HG02763 (cell line): ENCODE measurements at regions not wholly inside any gene's neighbourhood (a gene's known extent, or its start where the extent isn't known, plus 50 kb on each side); places are given as distances from the start of the nearest gene placed in this dataset.
"Not testable (repeated sequence)": the region's sequence is repeated elsewhere in the genome, so short reads cannot be mapped to it uniquely, and the experiment has no call there.

Experiments
- ATAC-seq: cut with Tn5 transposase; IDR thresholded peaks from one replicate; pipeline ENCODE4 v1.9.1; 2021; ENCODE audit warnings: mild to moderate bottlenecking, moderate library complexity; ENCODE audit not compliant: unreplicated experiment

DNA sequence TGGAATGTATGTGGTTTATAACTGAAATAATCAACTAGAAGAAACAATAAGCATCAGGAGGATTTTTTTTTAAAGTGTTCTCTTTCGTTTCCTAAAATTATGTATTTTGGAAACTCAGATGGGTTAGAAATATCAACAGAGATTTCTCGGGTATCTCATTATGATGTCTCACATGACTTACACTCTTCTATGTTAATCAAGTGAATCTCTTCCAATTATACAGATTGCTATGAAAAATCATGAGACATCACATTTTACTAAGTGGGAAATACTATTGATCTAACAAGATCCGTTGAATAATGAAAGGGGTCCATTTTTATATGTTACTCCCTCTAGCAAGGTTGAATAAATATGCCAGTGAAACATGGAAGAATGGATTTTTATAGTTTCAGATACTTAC lies 54.7 kb upstream of the NRIP1 start:
- no peak for ATAC-seq

- no peak for ATAC-seq
Observed at GRCh38 chr21:15121097-15121654, 56.4 kb upstream of the NRIP1 start.

DNA sequence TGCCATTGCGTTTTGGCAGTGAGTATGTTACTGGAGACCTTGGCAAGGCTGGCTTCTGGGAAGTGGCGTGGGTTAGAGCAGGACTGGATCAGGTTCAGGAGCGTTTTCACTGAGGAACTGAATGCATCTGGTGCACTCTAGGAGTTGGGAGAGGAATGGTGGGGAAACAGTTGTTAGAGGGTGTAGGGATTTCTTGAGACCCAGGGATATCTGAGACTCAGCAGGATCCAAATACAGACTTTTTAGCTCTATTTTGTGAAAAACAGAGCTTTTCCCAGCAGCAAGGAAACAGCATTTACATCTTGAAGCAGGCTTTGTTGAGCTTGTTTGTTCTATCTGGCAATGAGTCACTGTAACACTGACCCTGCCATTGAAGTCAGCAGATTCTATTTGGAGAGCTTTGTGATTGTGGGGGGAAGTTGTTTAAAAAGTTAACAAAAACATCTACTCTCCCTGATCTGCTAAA lies 56.9 kb upstream of the NRIP1 start:
- ATAC-seq: no peak

DNA sequence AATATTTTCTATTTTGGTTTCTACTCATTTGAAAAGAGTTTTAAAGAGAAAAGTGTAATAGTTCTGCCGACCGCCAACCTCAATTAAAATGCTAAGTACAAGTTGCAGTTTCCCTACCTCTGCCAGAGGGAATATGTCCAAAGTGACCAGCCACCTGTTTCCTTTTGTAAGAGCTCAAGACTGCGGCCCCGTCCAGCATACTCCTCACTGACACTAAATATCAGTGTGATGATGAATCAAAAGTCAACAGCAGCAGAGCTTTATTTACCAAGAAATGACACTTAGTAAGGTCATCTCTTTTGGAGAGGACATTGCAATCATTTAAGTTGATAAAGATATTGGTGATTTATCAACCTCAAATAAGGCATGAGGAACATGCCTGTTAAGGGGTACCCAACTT lies 57.4 kb upstream of the NRIP1 start:
- ATAC-seq: no peak

- ATAC-seq: no peak
Observed at GRCh38 chr21:15124731-15125130, 59.9 kb upstream of the NRIP1 start.

DNA sequence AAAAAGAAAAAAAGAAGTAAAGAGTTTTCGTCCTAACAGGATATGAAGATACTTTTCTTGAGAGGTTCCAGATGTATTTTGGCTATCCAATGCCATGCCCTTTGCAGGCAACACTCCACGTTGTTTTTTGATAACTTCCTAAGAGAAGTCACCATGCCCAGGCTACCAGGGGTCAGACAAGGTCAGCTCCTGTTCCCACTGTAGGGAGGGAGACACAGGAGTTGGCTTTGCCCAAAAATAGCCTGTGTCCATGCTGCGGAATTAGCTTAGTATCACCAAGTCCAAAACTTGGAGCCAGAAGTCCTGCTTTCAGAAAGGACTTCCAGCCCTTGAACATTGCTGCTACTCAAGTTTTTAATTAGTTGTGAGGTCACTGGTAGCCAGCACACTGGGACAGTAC lies 62.1 kb upstream of the NRIP1 start:
- no peak for ATAC-seq

GRCh38 chr21:15127437-15127836 lies 62.6 kb upstream of the NRIP1 start:
- no peak for ATAC-seq

GRCh38 chr21:15128267-15128666 lies 63.5 kb upstream of the NRIP1 start:
- no peak for ATAC-seq

DNA sequence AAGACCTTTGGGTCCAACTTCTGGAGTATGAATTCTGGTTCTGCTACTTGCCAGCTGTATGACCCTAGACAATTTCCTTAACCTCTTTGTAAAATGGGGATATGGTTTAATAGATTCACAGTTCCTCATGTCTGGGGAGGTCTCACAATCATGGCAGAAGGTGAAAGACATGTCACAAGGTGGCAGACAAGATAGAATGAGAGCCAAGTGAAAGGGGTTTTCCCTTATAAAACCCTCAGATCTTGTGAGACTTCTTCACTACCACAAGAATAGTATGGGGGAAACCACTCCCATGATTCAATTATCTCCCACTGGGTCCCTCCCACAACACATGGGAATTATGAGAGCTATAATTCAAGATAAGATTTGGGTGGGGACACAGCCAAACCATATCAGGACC lies 63.9 kb upstream of the NRIP1 start:
- ATAC-seq: not testable (repeated sequence)

- no peak for ATAC-seq
Observed at GRCh38 chr21:15130326-15130725, 65.5 kb upstream of the NRIP1 start.

GRCh38 chr21:15130751-15131150 lies 66.0 kb upstream of the NRIP1 start:
- ATAC-seq: no peak

DNA sequence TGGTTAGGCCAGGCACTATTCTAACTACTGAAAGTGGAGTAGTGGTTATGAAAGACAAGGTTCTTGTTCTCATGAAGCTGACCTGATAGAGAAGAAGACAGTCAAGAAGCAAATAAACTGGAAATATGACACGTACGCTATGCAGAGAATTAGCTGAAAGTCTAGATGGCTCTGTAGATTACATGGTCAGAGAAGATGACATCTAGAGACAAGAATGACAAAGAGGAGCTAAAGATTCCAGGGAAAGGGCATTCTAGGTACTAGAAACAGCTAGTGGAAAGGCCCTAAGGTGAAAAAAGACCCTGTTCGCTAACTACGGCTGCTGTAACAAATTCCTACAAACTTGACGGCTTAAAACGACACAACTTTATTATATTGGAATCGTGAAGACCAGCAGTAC lies 68.0 kb upstream of the NRIP1 start:
- no peak for ATAC-seq

DNA sequence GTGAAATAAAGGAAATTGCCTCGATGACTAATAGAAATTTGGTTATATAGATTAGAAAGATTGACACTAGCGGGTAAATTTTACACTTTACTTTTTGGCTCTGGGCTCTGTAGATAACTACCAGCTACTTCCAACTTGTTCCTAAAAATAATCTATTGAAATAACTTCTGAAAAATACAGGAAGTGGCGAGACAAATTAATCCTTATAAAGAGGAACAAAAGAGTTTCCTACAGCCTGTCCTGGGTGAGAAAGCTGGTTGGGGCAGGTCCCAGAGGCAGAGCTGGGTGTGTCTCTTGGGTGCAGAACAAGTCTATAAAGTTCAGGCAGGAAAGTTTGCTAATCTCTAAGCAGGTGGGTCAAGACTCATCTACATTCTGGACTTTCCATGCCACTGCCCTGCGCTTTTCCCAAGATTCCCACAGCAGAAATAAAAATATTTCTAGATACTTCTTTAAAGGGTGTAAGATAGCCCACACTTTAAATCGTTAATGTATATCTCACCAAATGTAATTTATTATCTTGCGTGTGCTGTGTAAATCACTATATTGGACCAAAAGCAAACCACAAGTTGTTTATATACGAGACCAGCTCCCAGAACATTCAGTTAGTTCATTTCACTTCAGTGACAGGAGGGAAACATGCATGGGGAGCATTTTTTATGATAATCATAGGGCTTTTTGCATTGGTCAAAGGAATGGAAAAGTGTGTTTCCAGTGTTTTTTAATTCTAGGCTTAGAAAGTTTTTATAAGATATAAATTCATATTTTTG lies 70.1 kb upstream of the NRIP1 start:
- ATAC-seq: no peak

GRCh38 chr21:15135867-15136629 lies 71.2 kb upstream of the NRIP1 start:
- ATAC-seq: no peak

DNA sequence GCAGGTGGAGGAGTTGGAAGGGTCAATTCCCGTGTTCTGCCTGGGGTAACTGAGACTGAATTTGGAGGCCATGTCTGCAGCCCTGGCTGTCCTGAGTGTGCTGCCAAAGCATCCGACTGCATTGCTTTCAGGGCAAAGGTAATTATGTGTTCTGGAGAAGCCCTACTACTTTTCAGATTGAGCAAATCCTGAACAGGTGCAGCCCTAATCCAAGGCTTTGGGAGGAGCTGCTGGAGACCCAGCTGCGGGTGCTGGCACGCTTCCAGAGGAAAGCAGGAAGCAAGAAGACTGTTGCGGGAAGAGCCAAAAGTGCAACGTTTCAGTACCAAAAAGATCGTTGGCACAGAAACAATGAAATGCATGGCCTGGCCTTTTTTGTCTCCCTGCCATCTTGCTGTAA lies 73.7 kb upstream of the NRIP1 start:
- ATAC-seq: no peak

- ATAC-seq: no peak
Observed at GRCh38 chr21:15139898-15140297, 75.1 kb upstream of the NRIP1 start.

- ATAC-seq: no peak
Observed at GRCh38 chr21:15140321-15141019, 75.7 kb upstream of the NRIP1 start.

DNA sequence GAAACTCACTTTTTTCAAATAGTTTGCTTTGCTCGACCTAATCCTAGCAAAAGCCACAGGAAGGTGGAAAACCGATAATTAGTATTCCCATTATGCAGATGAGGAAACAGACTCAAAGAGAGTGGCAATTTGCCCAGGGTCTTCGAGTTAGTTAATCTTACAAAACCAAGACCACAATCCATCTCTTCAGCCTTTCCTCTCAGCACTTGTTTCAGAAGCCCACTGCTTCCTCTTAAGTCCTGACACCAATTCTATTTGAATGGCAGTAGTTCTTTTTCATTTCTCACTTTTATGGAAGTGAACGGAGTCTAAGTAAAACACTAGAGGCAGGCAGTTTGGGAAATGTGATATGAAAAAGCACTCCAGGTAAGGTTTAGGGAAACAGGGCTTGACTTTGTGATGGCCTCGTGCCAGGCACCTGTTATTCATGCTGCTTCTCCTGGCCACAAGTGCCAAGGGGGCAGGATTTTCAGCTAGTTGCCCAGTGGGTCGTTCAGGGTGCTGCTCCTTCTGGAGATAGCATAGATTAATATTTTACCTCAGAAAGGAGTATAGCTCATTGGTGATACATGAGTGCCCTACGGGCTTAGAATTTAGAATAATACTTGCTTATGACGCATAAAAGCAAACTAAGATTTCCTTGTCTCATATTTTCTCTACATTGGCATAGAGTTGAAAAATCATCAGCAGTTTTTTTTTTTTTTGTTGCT lies 76.6 kb upstream of the NRIP1 start:
- no peak for ATAC-seq

- no peak for ATAC-seq
Observed at GRCh38 chr21:15144026-15144425, 79.2 kb upstream of the NRIP1 start.

GRCh38 chr21:15148437-15148836 lies 83.6 kb upstream of the NRIP1 start:
- ATAC-seq: no peak
